ENCODE measurements at regions not wholly inside any gene's neighbourhood (a gene's known extent, or its start where the extent isn't known, plus 50 kb on each side); places are given as distances from the start of the nearest gene placed in this dataset.

DNA sequence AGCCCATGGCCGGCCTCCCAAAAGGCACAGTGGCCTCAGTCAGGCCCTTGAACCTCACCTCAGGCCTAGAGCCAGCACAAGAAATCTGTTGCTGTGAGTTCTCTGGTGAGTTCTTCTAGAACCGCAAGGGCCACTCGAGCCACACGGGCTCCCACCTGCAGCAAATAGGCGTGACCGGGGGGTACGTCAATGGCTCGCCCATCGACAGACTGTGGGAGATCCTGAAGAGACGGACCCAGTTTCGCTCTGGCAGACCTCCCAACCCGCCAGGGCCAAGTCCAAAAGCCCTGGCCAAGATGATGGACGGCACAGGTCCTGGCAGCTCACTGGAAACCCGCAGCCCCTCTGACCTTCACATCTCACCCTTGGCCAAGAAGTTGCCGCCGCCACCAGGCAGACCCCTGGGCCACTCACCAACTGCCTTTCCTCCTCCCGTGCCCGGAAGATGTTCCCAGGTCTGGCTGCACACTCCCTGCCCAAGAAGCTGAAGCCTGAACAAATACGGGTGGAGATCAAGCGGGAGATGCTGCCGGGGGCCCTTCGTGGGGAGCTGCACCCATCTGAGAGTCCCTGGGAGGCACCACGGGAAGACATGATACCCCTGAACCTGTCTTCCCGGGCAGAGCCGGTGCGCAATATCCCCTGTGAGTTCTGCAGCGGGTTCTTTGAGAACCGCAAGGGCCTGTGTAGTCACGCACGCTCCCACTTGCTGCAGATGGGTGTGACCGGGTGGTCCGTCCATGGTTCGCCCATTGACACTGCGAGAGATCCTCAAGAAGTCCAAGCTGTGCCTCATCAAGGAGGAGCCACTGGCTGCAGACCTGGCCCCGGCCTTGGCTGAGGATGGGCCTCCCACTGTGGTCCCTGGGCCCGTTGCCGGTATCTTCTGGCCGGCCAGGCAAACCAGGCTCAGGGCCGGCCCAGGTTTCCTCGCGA is 544.2 kb upstream of the CCDC179 start:
- TF ChIP-seq, protein P1, sequence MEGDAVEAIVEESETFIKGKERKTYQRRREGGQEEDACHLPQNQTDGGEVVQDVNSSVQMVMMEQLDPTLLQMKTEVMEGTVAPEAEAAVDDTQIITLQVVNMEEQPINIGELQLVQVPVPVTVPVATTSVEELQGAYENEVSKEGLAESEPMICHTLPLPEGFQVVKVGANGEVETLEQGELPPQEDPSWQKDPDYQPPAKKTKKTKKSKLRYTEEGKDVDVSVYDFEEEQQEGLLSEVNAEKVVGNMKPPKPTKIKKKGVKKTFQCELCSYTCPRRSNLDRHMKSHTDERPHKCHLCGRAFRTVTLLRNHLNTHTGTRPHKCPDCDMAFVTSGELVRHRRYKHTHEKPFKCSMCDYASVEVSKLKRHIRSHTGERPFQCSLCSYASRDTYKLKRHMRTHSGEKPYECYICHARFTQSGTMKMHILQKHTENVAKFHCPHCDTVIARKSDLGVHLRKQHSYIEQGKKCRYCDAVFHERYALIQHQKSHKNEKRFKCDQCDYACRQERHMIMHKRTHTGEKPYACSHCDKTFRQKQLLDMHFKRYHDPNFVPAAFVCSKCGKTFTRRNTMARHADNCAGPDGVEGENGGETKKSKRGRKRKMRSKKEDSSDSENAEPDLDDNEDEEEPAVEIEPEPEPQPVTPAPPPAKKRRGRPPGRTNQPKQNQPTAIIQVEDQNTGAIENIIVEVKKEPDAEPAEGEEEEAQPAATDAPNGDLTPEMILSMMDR (IDR thresholded peaks at IDR 0.05; ENCODE audit: low read depth, low read length) = no peak
- no peak overlapping the region for H3K4me3 ChIP-seq (ENCODE audit: low read depth, low read length)

DNA sequence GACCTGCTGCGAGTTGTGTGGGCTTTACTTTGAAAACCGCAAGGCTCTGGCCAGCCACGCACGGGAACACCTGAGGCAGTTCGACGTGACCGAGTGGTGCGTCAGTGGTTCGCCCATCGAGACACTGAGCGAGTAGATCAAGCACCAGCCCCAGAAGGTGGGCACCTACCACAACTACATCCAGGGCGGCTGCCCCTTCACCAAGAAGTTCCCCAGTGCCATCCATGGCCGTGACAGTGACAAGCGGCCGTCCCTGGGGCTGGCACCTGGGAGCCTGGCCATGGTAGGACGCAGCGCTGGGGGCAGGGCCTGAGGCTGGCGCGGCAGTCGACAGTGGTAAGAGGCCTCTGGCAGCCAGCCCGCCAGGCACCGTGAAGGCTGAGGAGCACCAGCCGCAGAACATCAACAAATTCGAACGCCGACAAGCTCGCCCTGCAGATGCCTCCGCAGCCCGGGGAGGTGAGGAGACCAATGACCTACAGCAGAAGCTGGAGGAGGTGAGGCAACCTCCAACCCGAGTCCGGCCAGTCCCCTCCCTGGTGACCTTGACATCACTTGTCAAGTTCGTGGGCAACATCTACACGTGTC is 545.2 kb upstream of the CCDC179 start:
- no peak overlapping the region for H3K4me3 ChIP-seq (ENCODE audit: low read depth, low read length)
- TF ChIP-seq, protein P1 (IDR thresholded peaks at IDR 0.05; ENCODE audit: low read depth, low read length) = no peak

DNA sequence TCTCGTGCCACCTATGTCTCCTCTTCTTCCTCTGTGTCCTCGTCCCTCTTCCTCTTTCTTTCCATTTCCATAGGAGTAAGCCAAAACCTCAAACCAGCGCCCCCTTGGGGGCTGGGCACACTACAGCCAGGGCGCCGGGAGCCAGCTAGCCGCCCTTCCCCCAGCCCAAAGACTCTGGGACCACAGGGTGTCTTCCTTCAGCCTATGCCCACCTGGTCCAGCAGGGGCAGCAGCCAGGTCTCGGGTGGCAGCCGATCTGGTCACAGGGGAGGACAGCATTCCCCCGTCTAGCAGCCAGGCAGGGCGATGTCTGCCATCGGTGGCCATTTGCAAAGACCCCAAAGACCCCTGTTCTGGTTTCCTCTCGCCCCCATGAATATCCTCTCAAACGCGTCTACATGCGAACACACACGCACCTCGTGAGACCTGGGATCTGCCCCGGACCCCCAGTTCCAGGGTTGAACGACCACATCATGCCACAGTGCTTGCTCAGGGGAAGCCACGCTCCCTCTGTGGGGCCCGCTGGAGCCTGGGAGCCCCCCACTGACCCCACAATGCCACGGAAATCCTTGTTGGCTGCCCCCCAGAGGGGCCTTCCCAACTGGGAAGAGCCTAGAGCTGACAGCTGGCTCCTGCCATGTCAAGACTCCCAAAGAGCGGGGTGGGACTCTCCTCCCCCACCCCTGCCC is 546.0 kb upstream of the CCDC179 start:
- TF ChIP-seq, protein P1 (IDR thresholded peaks at IDR 0.05; ENCODE audit: low read depth, low read length) = no peak
- no peak overlapping the region for H3K4me3 ChIP-seq (ENCODE audit: low read depth, low read length)

DNA sequence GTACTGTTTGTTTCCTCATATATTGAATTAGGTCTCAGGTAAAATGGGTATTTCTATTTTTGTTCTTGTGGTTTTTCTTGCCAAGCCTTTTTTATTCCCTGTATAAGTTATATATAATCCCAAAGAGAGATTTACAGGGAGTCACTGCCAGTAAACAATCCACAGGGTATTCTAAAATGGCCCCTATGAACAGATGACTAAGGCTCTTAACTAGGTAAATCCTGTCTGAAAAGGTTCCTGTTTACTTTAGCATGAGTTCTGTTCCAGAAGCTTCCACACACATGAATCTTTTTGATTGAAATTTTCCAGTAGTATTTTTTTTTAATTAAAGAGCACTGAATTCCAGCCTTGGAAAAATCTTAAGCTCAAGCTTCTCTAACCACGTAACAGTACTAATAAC is 552.8 kb upstream of the CCDC179 start:
- TF ChIP-seq, protein P1 (IDR thresholded peaks at IDR 0.05; ENCODE audit: low read depth, low read length) = no peak
- H3K4me3 ChIP-seq (ENCODE audit: low read depth, low read length) = no peak overlapping the region

DNA sequence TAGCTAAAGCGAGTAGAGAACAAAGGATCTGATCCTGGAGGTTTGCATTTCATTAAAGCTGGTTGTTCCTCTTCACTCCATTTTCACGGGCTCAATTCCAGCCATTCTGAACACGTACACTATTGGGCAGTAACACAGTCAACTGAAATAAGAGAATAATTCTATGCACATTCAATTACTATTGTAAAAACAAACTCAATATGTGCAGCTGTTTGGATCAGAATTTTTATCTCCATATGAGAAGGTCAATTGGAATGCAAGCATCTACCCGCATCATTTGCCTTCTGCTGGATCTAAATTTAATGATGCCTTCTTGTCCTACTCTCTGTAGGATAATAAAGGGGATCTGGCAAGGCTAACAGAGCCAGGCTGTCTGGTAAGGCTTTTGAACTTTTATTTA is 562.8 kb upstream of the CCDC179 start:
- TF ChIP-seq, protein P1 (IDR thresholded peaks at IDR 0.05; ENCODE audit: low read depth, low read length) = no peak
- no peak overlapping the region for H3K4me3 ChIP-seq (ENCODE audit: low read depth, low read length)

DNA sequence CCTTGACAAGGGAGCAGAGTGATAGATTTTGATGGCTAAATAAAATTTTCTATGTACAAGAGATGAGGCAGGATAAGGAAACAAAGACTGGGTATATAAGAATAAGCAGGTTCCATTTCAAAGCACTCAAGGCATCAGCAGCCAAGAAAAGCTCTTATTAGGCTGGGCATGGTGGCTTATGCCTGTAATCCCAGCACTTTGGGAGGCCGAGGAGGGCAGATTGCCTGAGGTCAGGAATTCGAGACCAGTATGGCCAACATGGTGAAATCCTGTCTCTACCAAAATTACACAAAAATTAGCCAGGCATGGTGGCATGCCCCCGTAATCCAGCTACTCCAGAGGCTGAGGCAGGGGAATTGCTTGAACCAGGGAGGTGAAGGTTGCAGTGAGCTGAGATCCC is 563.4 kb upstream of the CCDC179 start:
- no peak overlapping the region for H3K4me3 ChIP-seq (ENCODE audit: low read depth, low read length)
- TF ChIP-seq, protein P1 (IDR thresholded peaks at IDR 0.05; ENCODE audit: low read depth, low read length) = no peak
